Breast epithelium (tissue), 4 donors: ENCODE measurements at regions not wholly inside any gene's neighbourhood (a gene's known extent, or its start where the extent isn't known, plus 50 kb on each side); places are given as distances from the start of the nearest gene placed in this dataset.
"Not testable (repeated sequence)": the region's sequence is repeated elsewhere in the genome, so short reads cannot be mapped to it uniquely, and the experiment has no call there.

Experiments used
- DNase-seq, 2 donors: peaks; one replicate each; pipeline ENCODE4 v3.0.0-alpha.2; 2019; ENCODE audit warnings: low spot score in 2 of 2
- H3K27ac ChIP-seq, 2 donors: fragments of 200-600 bp; sonication (generic) in 1 of 2; one replicate each; pipeline ENCODE4 v1.5.1; 2016 to 2019; ENCODE audit warnings: mild to moderate bottlenecking in 1 of 2
- H3K27me3 ChIP-seq, 2 donors: fragments of 200-600 bp; sonication (generic) in 1 of 2; one replicate each; pipeline versions ENCODE4 v1.5.1 to v1.6.0; 2017 to 2019; ENCODE audit warnings: control low read depth in 1 of 2, mild to moderate bottlenecking in 1 of 2
- H3K36me3 ChIP-seq: fragments of 200-600 bp; one replicate; pipeline ENCODE4 v1.5.1; 2019
- H3K4me1 ChIP-seq, 2 donors: fragments of 200-600 bp; sonication (generic); one replicate each; pipeline ENCODE4 v1.5.1; 2016 to 2019; ENCODE audit warnings: control low read depth in 1 of 2
- H3K4me3 ChIP-seq, 3 donors: fragments of 200-600 bp; sonication (generic); 1 replicate in 2 of 3; 2 replicates in 1 of 3; pipeline ENCODE4 v1.5.1; 2016 to 2019; ENCODE audit warnings: mild to moderate bottlenecking in 3 of 3, moderate library complexity in 2 of 3
- H3K9me3 ChIP-seq, 2 donors: fragments of 200-600 bp; sonication (generic) in 1 of 2; one replicate each; pipeline ENCODE4 v1.5.1; 2016 to 2019; ENCODE audit warnings: control low read depth in 1 of 2
- POLR2A ChIP-seq: fragments of 450-650 bp; IDR thresholded peaks from one replicate; pipeline ENCODE4 v1.6.1; 2016; ENCODE audit warnings: antibody characterized with exemption, mild to moderate bottlenecking, moderate library complexity
- POLR2AphosphoS5 ChIP-seq, 3 donors: sonication (generic); formaldehyde crosslinking; IDR thresholded peaks; one replicate each; pipeline ENCODE4 v1.6.1; 2017; ENCODE audit warnings: antibody characterized with exemption in 3 of 3
- intact Hi-C: fragments of 100-400 bp; cut with DNase I; formaldehyde crosslinking; loops from one replicate; pipeline ENCODE4 v1.15.1; 2023; ENCODE audit warnings: low total_unique reads
- TF ChIP-seq, protein P1 (sequence below), 3 donors: fragments of 450-650 bp; IDR thresholded peaks; one replicate each; pipeline ENCODE4 v1.5.1; 2016 to 2017; ENCODE audit warnings: antibody characterized with exemption in 3 of 3, mild to moderate bottlenecking in 3 of 3, moderate library complexity in 3 of 3

DNA sequence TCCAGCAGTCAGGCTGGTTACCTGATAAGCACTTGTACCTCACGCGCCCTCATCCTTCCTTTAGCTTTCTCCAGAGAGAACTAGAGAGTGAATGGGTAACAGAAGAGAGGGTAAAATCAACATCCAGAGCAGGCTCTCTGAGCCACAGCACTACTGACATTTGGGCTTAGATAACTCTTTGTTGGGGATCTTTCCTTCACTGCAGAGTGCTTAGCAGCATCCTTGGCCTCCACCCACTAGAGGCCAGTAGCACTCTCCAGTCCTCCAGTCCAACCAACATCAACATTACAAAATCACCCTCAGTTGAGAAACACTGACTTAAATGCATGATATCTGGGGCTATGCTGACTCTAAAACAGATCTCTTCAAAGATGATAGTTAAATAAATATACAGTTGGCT is 220.7 kb downstream of the TACR3 start:
- DNase-seq: no peak
- Histone ChIP-seq H3K27ac (no peak overlapping the region), H3K4me3 (no peak overlapping the region), H3K9me3 (peaks cover 0 to 6% of the 10 kb centered on the region in 2 donors), H3K27me3 (no peaks in the 10 kb centered on the region), H3K4me1 (no peaks in the 10 kb centered on the region), H3K36me3 (no peaks in the 10 kb centered on the region)
- intact Hi-C loops: no loop called here
- TF ChIP-seq, protein P1, sequence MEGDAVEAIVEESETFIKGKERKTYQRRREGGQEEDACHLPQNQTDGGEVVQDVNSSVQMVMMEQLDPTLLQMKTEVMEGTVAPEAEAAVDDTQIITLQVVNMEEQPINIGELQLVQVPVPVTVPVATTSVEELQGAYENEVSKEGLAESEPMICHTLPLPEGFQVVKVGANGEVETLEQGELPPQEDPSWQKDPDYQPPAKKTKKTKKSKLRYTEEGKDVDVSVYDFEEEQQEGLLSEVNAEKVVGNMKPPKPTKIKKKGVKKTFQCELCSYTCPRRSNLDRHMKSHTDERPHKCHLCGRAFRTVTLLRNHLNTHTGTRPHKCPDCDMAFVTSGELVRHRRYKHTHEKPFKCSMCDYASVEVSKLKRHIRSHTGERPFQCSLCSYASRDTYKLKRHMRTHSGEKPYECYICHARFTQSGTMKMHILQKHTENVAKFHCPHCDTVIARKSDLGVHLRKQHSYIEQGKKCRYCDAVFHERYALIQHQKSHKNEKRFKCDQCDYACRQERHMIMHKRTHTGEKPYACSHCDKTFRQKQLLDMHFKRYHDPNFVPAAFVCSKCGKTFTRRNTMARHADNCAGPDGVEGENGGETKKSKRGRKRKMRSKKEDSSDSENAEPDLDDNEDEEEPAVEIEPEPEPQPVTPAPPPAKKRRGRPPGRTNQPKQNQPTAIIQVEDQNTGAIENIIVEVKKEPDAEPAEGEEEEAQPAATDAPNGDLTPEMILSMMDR (IDR thresholded peaks at IDR 0.05): no peak
- no peak for TF ChIP-seq POLR2A
- TF ChIP-seq POLR2AphosphoS5 (IDR thresholded peaks at IDR 0.05): no peak

DNA sequence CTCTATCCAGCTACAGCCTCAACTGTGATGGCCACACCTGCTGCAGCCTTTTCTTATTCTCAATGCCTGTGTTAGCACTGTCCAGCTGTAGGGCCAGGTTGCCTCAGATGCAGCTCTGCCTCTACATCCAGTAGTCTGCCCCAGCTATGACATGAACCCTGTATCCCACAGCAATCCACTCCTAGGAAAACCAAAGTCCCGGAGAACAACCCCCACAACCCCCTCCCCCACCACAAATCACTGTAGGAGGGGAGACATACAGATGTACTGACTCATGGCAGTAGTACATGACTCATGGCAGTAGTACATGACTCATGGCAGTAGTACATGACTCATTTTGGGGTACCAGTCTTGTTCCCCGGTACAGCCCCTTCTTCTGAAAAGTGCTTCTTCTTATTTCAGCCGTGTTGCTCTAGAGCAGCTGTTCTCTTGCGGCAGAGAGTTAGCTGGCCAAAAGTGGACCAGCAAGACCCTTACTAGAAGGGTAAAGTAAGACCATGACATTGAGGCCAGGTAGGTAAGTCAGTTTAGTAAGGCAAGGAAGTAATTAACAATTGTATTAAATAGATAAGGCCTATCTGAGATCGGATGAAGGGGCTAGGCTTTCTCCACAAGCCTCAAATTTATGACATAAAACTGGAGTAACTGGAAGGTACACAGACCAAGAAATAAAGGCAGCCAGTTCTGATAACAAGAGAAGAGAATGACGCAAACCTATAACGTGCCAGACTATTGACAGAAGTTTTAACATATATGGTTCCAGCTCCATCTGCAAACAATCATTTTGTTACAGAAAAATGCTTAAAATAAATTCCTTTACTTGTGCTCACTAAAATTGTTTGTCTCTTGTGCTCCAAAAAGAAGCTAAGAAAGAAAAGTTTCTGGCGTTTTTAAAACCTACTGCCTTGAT is 221.4 kb downstream of the TACR3 start:
- Histone ChIP-seq H3K4me1 (no peaks in the 10 kb centered on the region), H3K9me3 (peaks cover 0 to 6% of the 10 kb centered on the region in 2 donors), H3K27me3 (no peaks in the 10 kb centered on the region), H3K4me3 (no peak overlapping the region), H3K27ac (no peak overlapping the region), H3K36me3 (no peaks in the 10 kb centered on the region)
- intact Hi-C loops: no loop called here
- TF ChIP-seq POLR2AphosphoS5 (IDR thresholded peaks at IDR 0.05) (no peak), POLR2A (no peak)
- TF ChIP-seq, protein P1 (IDR thresholded peaks at IDR 0.05): no peak
- no peak for DNase-seq

DNA sequence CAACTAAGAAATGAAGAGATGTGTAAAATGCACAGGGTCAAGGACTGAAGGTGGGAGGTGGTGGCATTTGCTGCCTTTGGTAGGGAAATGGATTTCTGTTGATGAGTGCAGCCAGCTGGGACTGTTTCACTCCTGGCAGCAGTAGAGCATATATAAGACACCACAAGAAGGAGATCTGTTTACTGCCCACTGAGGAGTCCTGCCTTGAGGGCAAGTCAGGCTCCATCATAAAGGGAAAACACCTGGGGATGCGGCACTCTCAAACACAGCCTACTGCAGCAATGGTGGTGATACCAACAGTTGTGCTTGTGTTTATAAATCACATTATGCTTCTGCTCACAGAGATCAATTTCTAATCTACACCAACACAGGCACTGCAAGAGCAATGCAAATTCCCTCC is 222.1 kb downstream of the TACR3 start:
- no peak for DNase-seq
- intact Hi-C loops: no loop called here
- TF ChIP-seq POLR2A (no peak), POLR2AphosphoS5 (IDR thresholded peaks at IDR 0.05) (no peak)
- TF ChIP-seq, protein P1 (IDR thresholded peaks at IDR 0.05): no peak
- Histone ChIP-seq H3K9me3 (peaks cover 0 to 6% of the 10 kb centered on the region in 2 donors), H3K4me1 (no peaks in the 10 kb centered on the region), H3K36me3 (no peaks in the 10 kb centered on the region), H3K27me3 (no peaks in the 10 kb centered on the region), H3K4me3 (no peak overlapping the region), H3K27ac (no peak overlapping the region)

DNA sequence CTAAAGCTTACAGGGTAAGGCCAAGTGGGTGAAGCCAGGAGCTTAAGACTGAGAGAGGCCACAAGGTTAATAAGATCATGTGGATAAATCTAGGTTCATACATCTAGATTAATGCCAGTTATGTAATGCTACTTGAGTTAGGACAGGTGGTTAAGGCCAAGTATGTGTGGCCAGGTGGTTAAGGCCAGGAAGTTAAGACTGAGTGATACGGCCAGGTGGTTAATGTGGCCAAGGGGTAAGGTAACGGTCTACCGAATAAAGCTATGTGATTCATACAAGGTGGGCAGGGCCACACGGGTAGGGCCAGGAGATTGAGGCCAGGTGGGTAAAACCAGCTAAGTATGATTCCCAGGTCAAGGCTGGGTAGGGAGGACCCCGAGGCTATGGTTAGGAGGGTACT is 223.0 kb downstream of the TACR3 start:
- intact Hi-C loops: no loop called here
- no peaks in the 10 kb centered on the region for H3K4me1 ChIP-seq
- H3K27me3 ChIP-seq: no peaks in the 10 kb centered on the region
- no peak overlapping the region for H3K4me3 ChIP-seq
- TF ChIP-seq, protein P1 (IDR thresholded peaks at IDR 0.05): no peak
- TF ChIP-seq POLR2AphosphoS5 (IDR thresholded peaks at IDR 0.05): no peak
- no peak for TF ChIP-seq POLR2A
- H3K9me3 ChIP-seq: peaks cover 0 to 6% of the 10 kb centered on the region in 2 donors
- no peaks in the 10 kb centered on the region for H3K36me3 ChIP-seq
- DNase-seq: no peak
- no peak overlapping the region for H3K27ac ChIP-seq

DNA sequence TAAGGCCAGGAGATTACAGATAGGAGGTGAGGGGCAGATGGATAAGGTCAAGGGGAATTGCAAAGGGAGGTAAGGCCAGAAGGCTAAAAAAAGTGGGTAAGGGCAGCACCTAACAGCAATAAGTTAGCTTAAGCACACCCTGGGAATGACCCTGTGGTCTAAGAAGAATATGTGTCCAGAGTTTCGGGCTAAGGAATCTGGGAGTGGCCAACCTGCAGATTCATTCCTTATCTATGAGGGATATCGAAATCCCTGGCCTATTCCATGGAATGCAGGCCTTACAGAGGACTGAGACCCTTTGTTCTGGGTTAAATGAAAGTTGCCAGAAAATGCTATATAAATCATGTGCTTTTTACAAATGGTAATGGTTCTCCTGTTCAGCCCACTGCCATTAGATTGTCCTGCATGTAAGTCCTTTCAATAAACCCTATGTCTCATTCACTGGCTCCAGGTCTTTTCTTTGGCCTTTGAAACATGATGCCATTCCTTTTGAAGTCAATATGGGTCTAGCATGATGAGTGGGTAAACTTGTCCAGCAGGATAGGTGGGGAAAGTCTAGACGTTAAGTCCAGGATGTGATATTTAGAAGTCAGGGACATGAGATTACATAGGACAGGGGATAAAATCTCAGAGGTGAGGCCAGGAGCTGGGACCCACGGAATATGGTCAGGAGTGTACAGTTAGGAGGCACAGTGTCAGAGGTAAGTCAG is 226.2 kb downstream of the TACR3 start:
- Histone ChIP-seq H3K9me3 (no peaks in the 10 kb centered on the region), H3K4me1 (no peaks in the 10 kb centered on the region), H3K27ac (no peak overlapping the region), H3K27me3 (no peaks in the 10 kb centered on the region), H3K36me3 (no peaks in the 10 kb centered on the region), H3K4me3 (no peak overlapping the region)
- intact Hi-C loops: no loop called here
- TF ChIP-seq POLR2AphosphoS5 (IDR thresholded peaks at IDR 0.05): no peak
- TF ChIP-seq, protein P1 (IDR thresholded peaks at IDR 0.05): no peak
- no peak for TF ChIP-seq POLR2A
- no peak for DNase-seq

DNA sequence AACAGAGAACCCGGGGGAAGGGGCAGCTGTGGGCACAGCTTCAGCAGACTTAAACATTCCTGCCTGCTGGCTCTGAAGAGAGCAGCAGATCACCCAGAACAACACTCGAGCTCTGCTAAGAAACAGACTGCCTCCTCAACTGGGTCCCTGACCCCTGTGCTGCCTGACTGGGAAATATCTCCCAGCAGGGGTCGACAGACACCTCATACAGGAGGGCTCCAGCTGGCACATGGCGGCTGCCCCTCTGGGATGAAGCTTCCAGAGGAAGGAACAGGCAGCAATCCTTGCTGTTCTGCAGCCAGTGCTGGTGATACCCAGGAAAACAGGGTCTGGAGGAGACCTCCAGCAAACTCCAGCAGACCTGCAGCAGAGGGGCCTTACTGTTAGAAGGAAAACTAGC is 234.5 kb downstream of the TACR3 start:
- H3K9me3 ChIP-seq, H3K36me3 ChIP-seq, DNase-seq, H3K4me3 ChIP-seq, H3K4me1 ChIP-seq, intact Hi-C loops, H3K27ac ChIP-seq, H3K27me3 ChIP-seq: not testable (repeated sequence)
